CD4-positive, CD25-positive, alpha-beta regulatory T cell (primary cell): ENCODE measurements at regions not wholly inside any gene's neighbourhood (a gene's known extent, or its start where the extent isn't known, plus 50 kb on each side); places are given as distances from the start of the nearest gene placed in this dataset.

Experiments
- ATAC-seq, 2 donors: fragments of 150-1000 bp; cut with Tn5 transposase; one replicate each; pipeline ENCODE4 v1.10.0; 2021; ENCODE audit warnings: low read depth in 2 of 2, moderate number of reproducible peaks in 2 of 2, moderate library complexity in 1 of 2
- DNase-seq, 3 donors: peaks; one replicate each; pipeline versions ENCODE4 v3.0.0 to v3.0.0-alpha.2; 2012 to 2022; ENCODE audit warnings: mixed read lengths in 1 of 3
- H3K27ac ChIP-seq: one replicate; pipeline ENCODE4 v1.7.0; 2013; ENCODE audit warnings: mild to moderate bottlenecking, low read length; ENCODE audit not compliant: insufficient read depth, poor library complexity, severe bottlenecking
- H3K27me3 ChIP-seq: one replicate; pipeline ENCODE4 v1.7.0; 2013; ENCODE audit warnings: low read length; ENCODE audit not compliant: control insufficient read depth, insufficient read depth
- H3K36me3 ChIP-seq: one replicate; pipeline ENCODE4 v1.7.0; 2013; ENCODE audit warnings: mild to moderate bottlenecking, low read length, moderate library complexity; ENCODE audit not compliant: control insufficient read depth, insufficient read depth
- H3K4me1 ChIP-seq: 2 replicates; pipeline ENCODE4 v1.7.0; 2013; ENCODE audit warnings: mild to moderate bottlenecking, low read length; ENCODE audit not compliant: insufficient read depth, control insufficient read depth, poor library complexity, severe bottlenecking
- H3K4me3 ChIP-seq: one replicate; pipeline ENCODE4 v1.7.0; 2013; ENCODE audit warnings: low read depth, mild to moderate bottlenecking, low read length, moderate library complexity
- H3K9me3 ChIP-seq, 2 experiments: 1 replicate in 1 of 2; 2 replicates in 1 of 2; pipeline ENCODE4 v1.7.0; 2013; ENCODE audit warnings: low read length in 2 of 2, mild to moderate bottlenecking in 1 of 2, moderate library complexity in 1 of 2; ENCODE audit not compliant: control insufficient read depth in 2 of 2
- H3K27ac Mint-ChIP-seq, 3 donors: one replicate each; pipeline ENCODE4 v1.8.0; 2020 to 2022; ENCODE audit warnings: mild to moderate bottlenecking in 3 of 3, mixed read lengths in 3 of 3, moderate library complexity in 2 of 3
- H3K27me3 Mint-ChIP-seq: one replicate; pipeline ENCODE4 v1.8.0; 2022; ENCODE audit warnings: mild to moderate bottlenecking, mixed read lengths
- H3K36me3 Mint-ChIP-seq: one replicate; pipeline ENCODE4 v1.8.0; 2020; ENCODE audit warnings: mixed read lengths
- H3K4me1 Mint-ChIP-seq, 4 donors: one replicate each; pipeline ENCODE4 v1.8.0; 2020 to 2022; ENCODE audit warnings: mixed read lengths in 4 of 4, mild to moderate bottlenecking in 1 of 4
- H3K4me3 Mint-ChIP-seq, 4 donors: one replicate each; pipeline ENCODE4 v1.8.0; 2020 to 2022; ENCODE audit warnings: mild to moderate bottlenecking in 4 of 4, mixed read lengths in 4 of 4, moderate library complexity in 3 of 4
- H3K9me3 Mint-ChIP-seq, 7 donors: one replicate each; pipeline ENCODE4 v1.8.0; 2020 to 2022; ENCODE audit warnings: mixed read lengths in 7 of 7, mild to moderate bottlenecking in 3 of 7, moderate library complexity in 2 of 7

DNA sequence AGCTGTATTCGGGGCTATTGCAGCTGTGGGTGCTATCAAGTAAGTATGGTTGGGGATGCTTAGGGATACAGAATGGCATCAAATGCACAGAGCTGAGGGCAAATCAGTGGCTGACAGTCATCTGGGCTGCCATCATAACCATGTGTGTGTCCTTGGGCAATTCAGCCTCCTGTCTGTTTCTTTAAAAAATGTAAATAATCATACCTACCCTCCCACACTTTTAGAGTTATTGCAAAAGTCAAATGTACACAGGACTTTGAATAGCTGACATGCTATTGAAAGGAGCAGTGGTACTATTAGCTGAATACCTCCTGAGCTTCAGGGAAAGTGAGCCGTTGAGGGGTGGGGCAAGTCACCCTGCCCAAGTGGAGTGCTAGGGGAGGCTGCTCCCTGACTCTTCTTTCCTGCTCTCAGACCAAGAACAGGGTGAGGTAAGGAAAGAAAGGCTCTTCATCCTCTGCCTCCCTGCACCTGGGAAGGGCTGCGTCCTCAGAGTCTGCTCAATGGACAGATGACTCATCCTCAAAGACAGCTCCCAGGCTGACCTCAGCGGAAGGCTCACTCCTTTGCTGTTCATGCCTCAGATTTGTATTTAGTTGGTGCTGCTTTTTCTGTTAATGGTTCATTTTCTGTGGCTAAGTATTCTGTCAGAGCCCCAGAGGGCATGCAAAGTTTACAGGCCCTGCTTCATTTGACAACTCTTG, 54.9 kb upstream of the BZW1 start:
- H3K27ac ChIP-seq: no peak overlapping the region
- DNase-seq (no peak), ATAC-seq (no peak)
- Mint-ChIP-seq H3K36me3 (no peaks in the 10 kb centered on the region), H3K27me3 (peaks cover 22% of the 10 kb centered on the region), H3K9me3 (no peaks in the 10 kb centered on the region), H3K4me1 (peaks cover 0 to 16% (median 0%) of the 10 kb centered on the region in 4 donors), H3K4me3 (no peak overlapping the region), H3K27ac (no peak overlapping the region)
- no peaks in the 10 kb centered on the region for H3K9me3 ChIP-seq
- H3K4me3 ChIP-seq: no peak overlapping the region
- H3K27me3 ChIP-seq: peaks cover 15% of the 10 kb centered on the region
- no peaks in the 10 kb centered on the region for H3K4me1 ChIP-seq
- H3K36me3 ChIP-seq: no peaks in the 10 kb centered on the region

DNA sequence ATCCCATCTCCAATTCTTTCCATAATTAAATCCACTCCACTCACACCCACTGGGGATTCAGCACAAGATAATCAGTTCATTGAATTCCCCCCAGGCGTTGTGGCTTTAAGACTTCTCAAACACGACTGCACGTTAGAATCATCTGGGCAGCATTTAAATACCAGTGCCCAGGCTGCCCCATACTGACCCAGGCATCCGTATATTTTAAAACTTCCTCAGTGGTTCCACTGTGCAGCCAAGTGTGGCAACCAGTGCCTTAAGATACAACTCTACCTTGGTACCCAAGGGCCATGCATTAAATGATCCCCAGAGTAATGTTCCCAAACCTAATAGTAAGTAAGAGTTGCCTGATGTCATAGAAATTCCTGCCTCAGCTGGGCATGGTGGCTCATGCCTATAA, 54.3 kb upstream of the BZW1 start:
- H3K4me3 ChIP-seq: no peak overlapping the region
- H3K9me3 Mint-ChIP-seq: no peaks in the 10 kb centered on the region
- H3K27me3 ChIP-seq: peaks cover 12% of the 10 kb centered on the region
- DNase-seq (no peak), ATAC-seq (no peak)
- peaks cover 0 to 16% (median 0%) of the 10 kb centered on the region in 4 donors for H3K4me1 Mint-ChIP-seq
- no peak overlapping the region for H3K27ac ChIP-seq
- no peak overlapping the region for H3K4me3 Mint-ChIP-seq
- no peaks in the 10 kb centered on the region for H3K4me1 ChIP-seq
- H3K36me3 Mint-ChIP-seq: no peaks in the 10 kb centered on the region
- no peaks in the 10 kb centered on the region for H3K9me3 ChIP-seq
- H3K36me3 ChIP-seq: no peaks in the 10 kb centered on the region
- H3K27me3 Mint-ChIP-seq: peaks cover 24% of the 10 kb centered on the region
- no peak overlapping the region for H3K27ac Mint-ChIP-seq

DNA sequence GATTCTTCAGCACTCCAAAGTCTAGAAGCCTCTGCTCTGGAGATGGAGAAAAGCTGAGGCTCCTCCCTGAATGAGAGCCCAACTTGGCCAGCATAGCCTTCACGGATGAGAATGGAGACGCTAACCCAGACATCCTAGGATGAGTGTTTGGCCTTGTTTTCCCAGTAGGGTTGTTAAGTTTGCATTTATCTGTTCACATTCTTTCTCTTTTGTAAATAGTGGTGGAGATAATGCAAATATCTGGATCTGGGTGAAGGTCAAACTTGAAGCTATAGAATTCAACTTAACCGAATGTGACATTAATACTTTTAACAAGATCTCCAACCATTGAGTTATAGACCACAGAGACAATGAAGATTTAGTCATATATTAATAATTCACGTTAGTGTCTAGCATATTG, 53.4 kb upstream of the BZW1 start:
- no peaks in the 10 kb centered on the region for H3K9me3 ChIP-seq
- H3K36me3 ChIP-seq: no peaks in the 10 kb centered on the region
- DNase-seq (no peak), ATAC-seq (no peak)
- no peaks in the 10 kb centered on the region for H3K4me1 ChIP-seq
- H3K27ac ChIP-seq: no peak overlapping the region
- no peak overlapping the region for H3K27ac Mint-ChIP-seq
- H3K4me3 ChIP-seq: no peak overlapping the region
- peaks cover 12% of the 10 kb centered on the region for H3K27me3 ChIP-seq
- H3K27me3 Mint-ChIP-seq: peaks cover 24% of the 10 kb centered on the region
- H3K4me3 Mint-ChIP-seq: no peak overlapping the region
- H3K36me3 Mint-ChIP-seq: no peaks in the 10 kb centered on the region
- peaks cover 0 to 16% (median 0%) of the 10 kb centered on the region in 4 donors for H3K4me1 Mint-ChIP-seq
- no peaks in the 10 kb centered on the region for H3K9me3 Mint-ChIP-seq

DNA sequence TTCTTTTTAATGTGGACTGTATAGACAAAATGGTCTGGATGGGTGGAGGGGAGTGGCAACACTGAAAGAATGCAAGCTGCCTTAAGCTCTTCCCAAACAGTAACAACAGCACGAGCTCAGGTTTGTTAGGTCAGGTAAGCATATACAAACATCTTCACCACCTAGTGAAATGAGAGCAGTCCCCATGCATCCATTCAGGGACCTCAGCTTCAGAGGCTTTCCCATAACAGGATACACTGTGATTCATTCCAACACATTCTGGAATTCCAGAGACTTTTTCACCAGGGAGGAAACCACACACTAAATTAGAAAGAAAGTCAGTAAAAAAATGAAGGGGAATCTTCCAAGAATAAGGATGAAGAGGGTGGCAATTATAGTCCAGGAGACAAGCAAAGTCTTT, 50.4 kb upstream of the BZW1 start:
- DNase-seq (no peak), ATAC-seq (no peak)
- Mint-ChIP-seq H3K4me1 (peaks cover 0 to 3% (median 0%) of the 10 kb centered on the region in 4 donors), H3K4me3 (no peak overlapping the region), H3K9me3 (no peaks in the 10 kb centered on the region), H3K36me3 (no peaks in the 10 kb centered on the region), H3K27me3 (peaks cover 14% of the 10 kb centered on the region), H3K27ac (no peak overlapping the region)
- Histone ChIP-seq H3K4me3 (no peak overlapping the region), H3K27ac (no peak overlapping the region), H3K9me3 (no peaks in the 10 kb centered on the region), H3K27me3 (peaks cover 12% of the 10 kb centered on the region), H3K36me3 (no peaks in the 10 kb centered on the region), H3K4me1 (no peaks in the 10 kb centered on the region)
